ENCODE measurements at regions not wholly inside any gene's neighbourhood (a gene's known extent, or its start where the extent isn't known, plus 50 kb on each side); places are given as distances from the start of the nearest gene placed in this dataset.
"Not testable (repeated sequence)": the region's sequence is repeated elsewhere in the genome, so short reads cannot be mapped to it uniquely, and the experiment has no call there.

- Histone ChIP-seq H3K27me3 (no peaks in the 10 kb centered on the region), H3K9me3 (no peaks in the 10 kb centered on the region), H3K4me3 (no peak overlapping the region), H3K27ac (no peak overlapping the region), H3K36me3 (no peaks in the 10 kb centered on the region), H3K4me1 (peaks cover 0 to 15% (median 2%) of the 10 kb centered on the region in 9 donors)
- no peak for DNase-seq
- ATAC-seq = no peak
- WGBS, 2 donors = 89 to 95% methylated on average over 5 of the region's 5 CpGs
- no peak for TF ChIP-seq CTCF (IDR thresholded peaks at IDR 0.05)
- intact Hi-C loops (cut with DNase I) = loop anchor here in 5 of 10 donors (5.0 to 10.0 kb wide), 4 partner anchors 39 to 286 kb away; no protein-coding TSS in a partner anchor
Observed at GRCh38 chr13:44148159-44148914, 225.3 kb upstream of the SERP2 start.

- H3K27me3 ChIP-seq, H3K9me3 ChIP-seq, H3K4me3 ChIP-seq, H3K27ac ChIP-seq, H3K36me3 ChIP-seq, ATAC-seq, DNase-seq: not testable (repeated sequence)
- WGBS, 2 donors = 88 to 97% methylated on average over 3 of the region's 3 CpGs
- H3K4me1 ChIP-seq = peaks cover 0 to 15% (median 0%) of the 10 kb centered on the region in 9 donors
- intact Hi-C loops (cut with DNase I) = loop anchor here in 5 of 10 donors (5.0 to 10.0 kb wide), 4 partner anchors 38 to 286 kb away; no protein-coding TSS in a partner anchor
Observed at GRCh38 chr13:44149231-44149630, 224.4 kb upstream of the SERP2 start.

GRCh38 chr13:44149821-44150220, 223.8 kb upstream of the SERP2 start:
- TF ChIP-seq CTCF (IDR thresholded peaks at IDR 0.05) = no peak
- Histone ChIP-seq H3K9me3 (no peaks in the 10 kb centered on the region), H3K27me3 (no peaks in the 10 kb centered on the region), H3K27ac (no peak overlapping the region), H3K4me3 (no peak overlapping the region), H3K36me3 (no peaks in the 10 kb centered on the region), H3K4me1 (peaks cover 0 to 15% (median 0%) of the 10 kb centered on the region in 9 donors)
- DNase-seq (no peak), ATAC-seq (no peak)
- WGBS, 2 donors = 98% methylated on average over 4 of the region's 4 CpGs
- intact Hi-C loops (cut with DNase I) = loop anchor here in 6 of 10 donors (5.0 to 10.0 kb wide), 4 partner anchors 37 to 285 kb away; no protein-coding TSS in a partner anchor

- Histone ChIP-seq H3K4me1 (peaks cover 0 to 17% (median 11%) of the 10 kb centered on the region in 9 donors), H3K27me3 (no peaks in the 10 kb centered on the region), H3K27ac (no peak overlapping the region), H3K4me3 (no peak overlapping the region), H3K36me3 (no peaks in the 10 kb centered on the region), H3K9me3 (no peaks in the 10 kb centered on the region)
- ATAC-seq (peak in 1 of 8 donors; percentile 28), DNase-seq (no peak)
- intact Hi-C loops (cut with DNase I) = loop anchor here in 1 of 10 donors (5.0 kb wide), 1 partner anchor 46 kb away; no protein-coding TSS in a partner anchor
- no peak for TF ChIP-seq CTCF (IDR thresholded peaks at IDR 0.05)
- WGBS, 2 donors = 59 to 69% methylated on average over 2 of the region's 2 CpGs
Observed at GRCh38 chr13:44151474-44151873, 222.2 kb upstream of the SERP2 start.

GRCh38 chr13:44153496-44153895, 220.1 kb upstream of the SERP2 start:
- no peaks in the 10 kb centered on the region for H3K36me3 ChIP-seq
- peaks cover 0 to 19% (median 11%) of the 10 kb centered on the region in 9 donors for H3K4me1 ChIP-seq
- intact Hi-C loops (cut with DNase I) = loop anchor here in 1 of 10 donors (5.0 kb wide), 1 partner anchor 44 kb away; no protein-coding TSS in a partner anchor
- 88 to 93% methylated on average over 4 of the region's 4 CpGs for WGBS, 2 donors
- ATAC-seq (no peak), DNase-seq (no peak)
- H3K27ac ChIP-seq = no peak overlapping the region
- H3K27me3 ChIP-seq = no peaks in the 10 kb centered on the region
- H3K4me3 ChIP-seq = no peak overlapping the region
- H3K9me3 ChIP-seq = no peaks in the 10 kb centered on the region
- no peak for TF ChIP-seq CTCF (IDR thresholded peaks at IDR 0.05)
